GM13976 (cell line): ENCODE measurements at regions not wholly inside any gene's neighbourhood (a gene's known extent, or its start where the extent isn't known, plus 50 kb on each side); places are given as distances from the start of the nearest gene placed in this dataset.

Source experiments
- DNase-seq: peaks from one replicate; pipeline ENCODE4 v3.0.0; 2012; ENCODE audit warnings: low spot score
- CTCF ChIP-seq: IDR thresholded peaks from 2 replicates; pipeline ENCODE4 v1.5.1; 2012; ENCODE audit warnings: borderline replicate concordance, mild to moderate bottlenecking; ENCODE audit not compliant: insufficient read depth; ENCODE audit errors: extremely low read depth, missing control alignments, control extremely low read depth
- in situ Hi-C: fragments of 300-500 bp; cut with MboI; formaldehyde crosslinking; loops from one replicate; pipeline ENCODE4 v1.12.0; 2022; ENCODE audit warnings: low sequenced_read_pairs, mixed read lengths, inconsistent platforms; ENCODE audit not compliant: unreplicated experiment

GRCh38 chr4:111999801-112000200 lies 145.5 kb upstream of the FAM241A start:
- no peak for DNase-seq
- no peak for TF ChIP-seq CTCF
- in situ Hi-C loops, result no loop called here

- in situ Hi-C loops, result no loop called here
- no peak for TF ChIP-seq CTCF
- no peak for DNase-seq
Measured at GRCh38 chr4:112001041-112001440, 144.2 kb upstream of the FAM241A start.

GRCh38 chr4:112002248-112002661 lies 143.0 kb upstream of the FAM241A start:
- no peak for DNase-seq
- in situ Hi-C loops, result no loop called here
- TF ChIP-seq CTCF, result no peak

GRCh38 chr4:112003231-112003907 lies 141.9 kb upstream of the FAM241A start:
- TF ChIP-seq CTCF, result no peak
- DNase-seq, result no peak
- in situ Hi-C loops, result no loop called here

- in situ Hi-C loops, result no loop called here
- TF ChIP-seq CTCF, result no peak
- no peak for DNase-seq
Measured at GRCh38 chr4:112005027-112005426, 140.2 kb upstream of the FAM241A start.

- no peak for TF ChIP-seq CTCF
- DNase-seq, result no peak
- in situ Hi-C loops, result no loop called here
Measured at GRCh38 chr4:112007391-112007790, 137.9 kb upstream of the FAM241A start.

GRCh38 chr4:112015960-112016359 lies 129.3 kb upstream of the FAM241A start:
- in situ Hi-C loops, result no loop called here
- TF ChIP-seq CTCF, result no peak
- DNase-seq, result no peak
